HepG2 (cell line): ENCODE measurements at regions not wholly inside any gene's neighbourhood (a gene's known extent, or its start where the extent isn't known, plus 50 kb on each side); places are given as distances from the start of the nearest gene placed in this dataset.
A peak's percentile ranks its signal among the peaks of the same experiment; 100 is the strongest.
"Not testable (repeated sequence)": the region's sequence is repeated elsewhere in the genome, so short reads cannot be mapped to it uniquely, and the experiment has no call there.

Experiments used
- ATAC-seq: fragments of 200-7000 bp; cut with Tn5 transposase; 3 replicates; pipeline ENCODE4 v1.9.1; 2020; ENCODE audit warnings: mild to moderate bottlenecking, moderate library complexity
- BruUV-seq: library from RNA; stranded (reverse); fragments of 400-500 nt; replicated peaks from 2 replicates; lab custom pipeline; 2021; lab: Mats Ljungman, UMichigan
- CTCF ChIA-PET: fragments of 300-600 bp; formaldehyde crosslinking; extraction: SDS; loops from one replicate; lab custom pipeline; 2021; ENCODE audit warnings: low total read pairs, inconsistent platforms, low intra/inter-chr PET ratio; lab: Yijun Ruan, JAX
- POLR2A ChIA-PET: fragments of 350-600 bp; sonication (Branson Sonifier 250); formaldehyde crosslinking; loops from one replicate; lab custom pipeline; 2020; ENCODE audit warnings: antibody characterized with exemption, inconsistent platforms; lab: Yijun Ruan, JAX
- DNase-seq: peaks from one replicate; pipeline ENCODE4 v3.0.0-alpha.2; 2015; ENCODE audit warnings: low spot score
- FAIRE-seq: peaks from 3 replicates; lab custom pipeline; 2011; peaks lifted over from hg19 to GRCh38; lab: Jason Lieb, UNC
- H2AFZ ChIP-seq: one replicate; pipeline ENCODE4 v1.6.1; 2011; ENCODE audit warnings: low read length, inconsistent platforms
- H3K27ac ChIP-seq: fragments of 300-600 bp; 3 replicates; pipeline ENCODE4 v1.8.0; 2011; ENCODE audit warnings: mixed run types, mild to moderate bottlenecking, mixed read lengths, low read length, inconsistent platforms; ENCODE audit not compliant: insufficient read depth; ENCODE audit errors: extremely low read length
- H3K27me3 ChIP-seq, 2 experiments: fragments of 200-600 bp in 1 of 2; 2 replicates in 1 of 2; 3 replicates in 1 of 2; pipeline versions ENCODE4 v1.6.0 to v1.8.0; 2011; ENCODE audit warnings: low read length in 2 of 2, mild to moderate bottlenecking in 2 of 2, moderate library complexity in 2 of 2, inconsistent platforms in 1 of 2; ENCODE audit not compliant: insufficient read depth in 2 of 2, control insufficient read depth in 1 of 2
- H3K36me3 ChIP-seq, 2 experiments: fragments of 200-600 bp in 1 of 2; replicated peaks in 1 of 2; 2 replicates in 1 of 2; 3 replicates in 1 of 2; pipeline versions ENCODE4 v1.5.1 to v1.8.0; 2011; ENCODE audit warnings: low read length in 2 of 2, inconsistent platforms in 1 of 2; ENCODE audit not compliant: insufficient read depth in 2 of 2, control insufficient read depth in 1 of 2
- H3K4me1 ChIP-seq: 2 replicates; pipeline ENCODE4 v1.5.1; 2012; ENCODE audit warnings: low read length, inconsistent platforms; ENCODE audit not compliant: insufficient read depth
- H3K4me2 ChIP-seq: 2 replicates; pipeline ENCODE4 v1.6.0; 2011; ENCODE audit warnings: low read depth, low read length, inconsistent platforms
- H3K4me3 ChIP-seq, 3 experiments: fragments of 200-600 bp in 1 of 3; sonication (generic), shearing (Covaris generic) in 1 of 3; replicated peaks in 1 of 3; 2 replicates each; pipeline ENCODE4 v1.5.1; 2011 to 2016; ENCODE audit warnings: low read length in 3 of 3, inconsistent platforms in 2 of 3, low read depth in 2 of 3, mild to moderate bottlenecking in 2 of 3, control low read depth in 1 of 3, mixed read lengths in 1 of 3; ENCODE audit not compliant: insufficient read depth in 1 of 3
- H3K79me2 ChIP-seq: one replicate; pipeline ENCODE4 v1.6.1; 2011; ENCODE audit warnings: low read length, inconsistent platforms; ENCODE audit not compliant: insufficient read depth
- H3K9ac ChIP-seq: 2 replicates; pipeline ENCODE4 v1.6.0; 2011; ENCODE audit warnings: mild to moderate bottlenecking, low read depth, low read length, inconsistent platforms; ENCODE audit not compliant: insufficient read depth
- H3K9me3 ChIP-seq: 2 replicates; pipeline ENCODE4 v1.5.1; 2012; ENCODE audit warnings: mild to moderate bottlenecking, low read length
- H4K20me1 ChIP-seq: 2 replicates; pipeline ENCODE4 v1.6.0; 2011; ENCODE audit warnings: inconsistent platforms, mild to moderate bottlenecking, low read length, moderate library complexity; ENCODE audit not compliant: insufficient read depth
- MAFK ChIP-seq, 2 experiments: IDR thresholded peaks in 1 of 2; conservative IDR thresholded peaks in 1 of 2; 2 replicates each; pipeline ENCODE4 v1.6.1; 2011; ENCODE audit warnings: improper control_type of control experiment in 2 of 2, low read length in 2 of 2
- TGIF2 ChIP-seq: IDR thresholded peaks from 2 replicates; pipeline ENCODE4 v1.6.1; 2016; ENCODE audit warnings: control low read depth, missing compliant biosample characterization
- WGBS: methylation state at CpG from one replicate; pipeline ENCODE4 v1.1.6; 2017; ENCODE audit warnings: low lambda C conversion rate; 5-methylcytosine and 5-hydroxymethylcytosine counted together
- in situ Hi-C: cut with HindIII; loops from 2 replicates; pipeline ENCODE4 v1.10.0; 2017; ENCODE audit warnings: low pct_unique_long_range_greater_than_20kb; ENCODE audit not compliant: extremely low pct_ligation_motif_present
- intact Hi-C: fragments of 100-400 bp; cut with micrococcal nuclease; formaldehyde crosslinking; loops from one replicate; pipeline ENCODE4 v1.10.0; 2022; ENCODE audit not compliant: unreplicated experiment

DNA sequence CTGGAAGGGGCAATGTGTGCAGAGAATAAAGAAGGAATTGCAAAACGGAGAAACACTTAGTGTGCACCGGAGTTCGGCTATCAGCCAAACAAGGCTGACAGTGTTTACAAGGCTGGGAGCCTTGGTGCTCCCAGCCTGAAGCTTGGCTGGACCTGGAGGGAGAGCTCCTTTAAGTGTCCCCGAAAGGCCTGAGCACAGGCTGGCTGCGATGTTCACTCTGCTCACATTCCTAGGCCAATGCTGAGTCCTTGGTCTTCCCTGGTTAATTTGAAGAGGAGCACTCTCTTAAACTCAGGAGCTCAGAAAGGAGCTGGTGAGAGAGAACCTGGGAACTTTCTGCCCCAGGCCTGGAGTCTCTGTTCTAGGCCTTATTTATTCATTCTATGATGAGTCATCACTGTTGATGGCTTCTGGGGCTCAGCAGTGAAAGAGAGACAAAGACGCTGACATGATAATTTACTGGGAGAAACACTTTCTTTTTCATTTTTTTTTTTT, 88.6 kb upstream of the MYO10 start:
- Histone ChIP-seq H3K79me2 (no peaks in the 10 kb centered on the region), H3K9ac (no peak overlapping the region), H3K27me3 (no peaks in the 10 kb centered on the region), H3K27ac (no peak overlapping the region), H3K4me2 (no peak overlapping the region), H4K20me1 (no peaks in the 10 kb centered on the region), H3K36me3 (no peaks in the 10 kb centered on the region), H3K4me1 (no peaks in the 10 kb centered on the region), H3K4me3 (no peak overlapping the region), H2AFZ (no peak overlapping the region), H3K9me3 (no peaks in the 10 kb centered on the region)
- WGBS = 72% methylated on average over 2 of the region's 6 CpGs
- DNase-seq (no peak), ATAC-seq (no peak), FAIRE-seq (no peak)
- TF ChIP-seq MAFK (conservative IDR thresholded peaks at IDR 0.05 in 1 of 2, IDR thresholded peaks at IDR 0.05 in 1 of 2; ENCODE audit: low read length in 2 of 2) = peak in 1 of 2 experiments; percentile 6; a peak in 1 of 4 replicates
- no peak for TF ChIP-seq TGIF2 (CRISPR knock-in tag)
- no TSS peak for BruUV-seq
- ChIA-PET POLR2A (no interaction called here), CTCF (no interaction called here)
- in situ Hi-C loops = no loop called here
- intact Hi-C loops = no loop called here

DNA sequence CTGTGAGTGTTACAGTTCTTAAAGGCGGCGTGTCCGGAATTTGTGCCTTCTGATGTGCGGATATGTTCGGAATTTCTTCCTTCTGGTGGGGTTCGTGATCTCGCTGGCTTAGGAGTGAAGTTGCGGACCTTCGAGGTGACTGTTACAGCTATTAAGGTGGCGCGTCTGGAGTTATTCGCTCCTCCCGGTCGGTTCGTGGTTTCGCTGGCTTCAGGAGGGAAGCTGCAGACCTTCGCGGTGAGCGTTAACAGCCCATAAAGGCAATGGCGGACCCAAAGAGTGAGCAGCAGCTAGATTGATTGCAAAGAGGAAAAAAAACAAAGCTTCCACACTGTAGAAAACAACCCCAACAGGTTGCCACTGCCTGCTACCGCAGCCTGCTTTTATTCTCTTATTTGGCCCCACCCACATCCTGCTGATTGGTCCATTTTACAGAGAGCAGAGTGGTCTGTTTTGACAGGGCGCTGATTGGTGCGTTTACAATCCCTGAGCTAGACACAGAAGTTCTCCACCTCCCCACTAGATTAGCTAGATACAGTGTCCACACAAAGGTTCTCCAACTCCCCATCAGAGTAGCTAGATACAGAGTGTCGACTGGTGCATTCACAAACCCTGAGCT, 95.7 kb upstream of the MYO10 start:
- H3K79me2 ChIP-seq, H4K20me1 ChIP-seq, H3K27me3 ChIP-seq, H3K27ac ChIP-seq, H3K9ac ChIP-seq, H3K4me2 ChIP-seq, ATAC-seq, H3K4me1 ChIP-seq, BruUV-seq, H3K36me3 ChIP-seq, CTCF ChIA-PET, H2AFZ ChIP-seq, DNase-seq, H3K4me3 ChIP-seq, POLR2A ChIA-PET, FAIRE-seq, H3K9me3 ChIP-seq, in situ Hi-C loops, intact Hi-C loops: not testable (repeated sequence)
- 75% methylated on average over 24 of the region's 24 CpGs for WGBS

DNA sequence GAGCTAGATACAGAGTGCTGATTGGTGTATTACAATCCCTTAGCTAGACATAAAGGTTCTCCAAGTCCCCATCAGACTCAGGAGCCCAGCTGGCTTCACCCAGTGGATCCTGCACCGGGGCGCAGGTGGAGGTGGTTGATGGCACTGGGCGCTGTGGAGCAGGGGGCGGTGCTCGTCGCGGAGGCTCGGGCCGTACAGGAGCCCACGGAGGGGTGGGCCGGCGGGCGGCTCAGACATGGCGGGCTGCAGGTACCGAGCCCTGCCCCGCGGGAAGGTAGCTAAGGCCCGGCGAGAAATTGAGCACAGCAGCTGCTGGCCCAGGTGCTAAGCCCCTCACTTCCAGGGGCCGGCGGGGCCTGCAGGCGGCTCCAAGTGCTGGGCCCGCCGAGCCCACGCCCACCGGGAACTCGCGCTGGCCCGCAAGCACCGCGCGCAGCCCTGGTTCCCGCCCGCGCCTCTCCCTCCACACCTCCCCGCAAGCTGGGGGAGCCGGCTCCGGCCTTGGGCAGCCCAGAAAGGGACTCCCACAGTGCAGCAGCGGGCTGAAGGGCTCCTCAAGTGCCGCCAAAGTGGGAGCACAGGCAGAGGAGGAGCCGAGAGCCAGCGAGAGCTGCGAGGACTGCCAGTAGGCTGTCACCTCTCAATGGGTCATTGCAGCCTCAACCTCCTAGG, 96.4 kb upstream of the MYO10 start:
- DNase-seq, H3K4me2 ChIP-seq, H3K79me2 ChIP-seq, ATAC-seq, H3K9ac ChIP-seq, FAIRE-seq, POLR2A ChIA-PET, H3K36me3 ChIP-seq, H2AFZ ChIP-seq, in situ Hi-C loops, H3K9me3 ChIP-seq, BruUV-seq, H3K4me1 ChIP-seq, intact Hi-C loops, H3K4me3 ChIP-seq, CTCF ChIA-PET, H3K27ac ChIP-seq, H4K20me1 ChIP-seq, H3K27me3 ChIP-seq: not testable (repeated sequence)
- WGBS = 89% methylated on average over 6 of the region's 43 CpGs

DNA sequence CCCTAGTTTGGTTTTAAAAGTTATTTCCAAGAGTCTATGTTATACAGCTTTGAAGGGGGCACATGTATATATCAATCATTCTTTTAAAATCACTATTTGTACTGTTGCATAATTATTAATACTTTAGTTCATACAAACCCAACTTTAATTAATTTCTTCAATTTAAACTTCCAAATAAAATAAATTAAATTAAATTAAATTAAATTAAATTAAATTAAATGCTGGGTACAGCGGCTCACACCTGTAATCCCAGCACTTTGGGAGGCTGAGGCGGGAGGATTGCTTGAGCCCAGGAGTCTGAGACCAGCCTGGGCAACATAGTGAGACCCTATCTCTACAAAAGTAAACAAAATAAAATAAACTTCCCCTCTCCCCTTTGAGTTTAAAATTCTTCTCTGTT, 98.9 kb upstream of the MYO10 start:
- H3K9me3 ChIP-seq, ATAC-seq, POLR2A ChIA-PET, CTCF ChIA-PET, BruUV-seq, H3K4me3 ChIP-seq, H3K36me3 ChIP-seq, in situ Hi-C loops, H3K4me1 ChIP-seq, H4K20me1 ChIP-seq, FAIRE-seq, intact Hi-C loops, H3K79me2 ChIP-seq, H3K27me3 ChIP-seq, H2AFZ ChIP-seq, DNase-seq, H3K4me2 ChIP-seq, H3K9ac ChIP-seq, H3K27ac ChIP-seq: not testable (repeated sequence)
- 60% methylated on average over 2 of the region's 2 CpGs for WGBS
